GM04504 (cell line): ENCODE measurements at regions not wholly inside any gene's neighbourhood (a gene's known extent, or its start where the extent isn't known, plus 50 kb on each side); places are given as distances from the start of the nearest gene placed in this dataset.

Source experiments
- DNase-seq: peaks from one replicate; pipeline ENCODE4 v3.0.0-alpha.2; 2012; ENCODE audit warnings: low read depth

DNA sequence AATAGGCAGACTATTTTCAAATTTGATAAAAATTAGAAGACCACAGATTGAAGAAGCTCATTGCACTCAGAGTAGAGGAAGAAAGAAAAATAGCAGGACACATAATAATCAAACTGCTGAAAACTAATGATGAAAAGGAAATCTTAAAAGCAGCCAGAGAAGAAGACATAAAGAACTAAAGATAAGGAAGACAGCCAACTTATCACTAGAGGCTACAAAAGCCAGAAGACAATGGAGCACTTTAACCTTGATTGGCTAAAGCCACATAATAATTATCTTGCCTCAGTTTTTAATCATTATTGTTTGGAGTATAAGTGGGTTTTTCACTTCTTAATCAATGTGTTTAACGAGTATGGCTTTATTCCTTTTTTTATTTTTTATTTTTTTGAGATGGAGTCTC, 397.6 kb downstream of the RNF144B start:
- no peak for DNase-seq

DNA sequence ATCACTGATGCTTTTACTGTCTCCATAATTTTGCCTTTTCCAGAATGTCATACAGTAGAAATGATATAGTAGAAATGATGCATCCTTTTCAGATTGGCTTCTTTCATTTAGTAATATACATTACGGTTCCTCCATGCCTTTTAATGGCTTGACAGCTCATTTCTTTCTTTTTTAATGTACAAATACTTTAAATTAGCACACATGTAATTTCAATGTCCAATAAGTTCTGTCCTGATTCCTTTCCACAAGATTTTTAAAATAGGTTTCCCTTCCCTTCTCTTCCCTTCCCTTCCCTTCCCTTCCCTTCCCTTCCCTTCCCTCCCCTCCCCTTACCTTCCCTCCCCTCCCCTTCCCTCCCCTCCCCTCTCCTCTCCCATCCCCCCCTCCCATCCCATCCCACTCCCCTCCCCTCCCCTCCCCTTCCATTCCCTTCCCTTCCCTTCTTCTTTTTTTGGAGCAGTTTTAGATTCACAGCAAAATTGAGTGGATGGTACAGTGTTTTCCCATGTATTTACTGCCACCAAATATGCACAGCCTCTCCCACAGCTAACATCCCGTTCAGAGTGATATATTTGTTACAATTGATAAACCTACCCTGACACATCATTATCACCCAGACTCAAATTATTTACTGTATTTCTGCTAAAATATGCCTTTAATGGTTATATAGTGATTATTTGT, 398.8 kb downstream of the RNF144B start:
- DNase-seq: no peak

DNA sequence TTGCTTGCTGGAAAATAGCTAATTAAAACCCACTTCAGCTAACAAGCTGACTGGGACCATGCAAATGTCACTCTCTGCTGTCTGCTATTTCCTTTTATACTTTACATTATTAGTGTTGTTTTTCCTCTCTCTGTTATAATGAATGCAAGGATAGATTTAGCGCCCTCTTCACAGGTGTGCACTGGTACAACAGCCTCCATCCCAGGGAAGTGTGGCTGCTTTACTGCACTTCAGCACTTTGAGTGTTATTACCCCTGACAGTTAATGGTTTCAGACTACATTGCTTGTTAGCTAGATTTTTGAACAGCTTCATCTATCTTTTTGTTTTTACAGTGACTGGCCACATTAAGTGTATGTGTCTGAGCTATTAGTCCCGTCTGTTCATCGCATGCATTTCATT, 405.7 kb downstream of the RNF144B start:
- no peak for DNase-seq

DNA sequence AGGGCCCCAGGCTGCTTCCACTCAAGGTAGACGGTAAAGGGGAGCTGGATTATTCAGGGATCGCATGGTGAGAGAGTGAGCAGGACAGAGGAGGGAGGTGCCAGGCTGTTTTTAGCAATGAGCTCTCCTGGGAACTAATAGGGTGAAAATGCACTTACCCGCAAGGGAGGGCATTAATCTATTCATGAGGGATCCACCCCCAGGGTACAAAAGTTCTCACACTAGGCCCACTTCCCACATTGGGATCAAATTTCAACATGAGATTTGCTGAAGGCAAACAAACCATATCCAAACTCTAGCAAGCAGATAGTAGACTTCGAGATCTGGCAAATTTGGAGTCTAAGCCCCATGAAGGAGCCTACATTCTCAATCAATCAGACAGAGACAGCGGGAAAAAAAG, 408.6 kb downstream of the RNF144B start:
- DNase-seq: no peak

DNA sequence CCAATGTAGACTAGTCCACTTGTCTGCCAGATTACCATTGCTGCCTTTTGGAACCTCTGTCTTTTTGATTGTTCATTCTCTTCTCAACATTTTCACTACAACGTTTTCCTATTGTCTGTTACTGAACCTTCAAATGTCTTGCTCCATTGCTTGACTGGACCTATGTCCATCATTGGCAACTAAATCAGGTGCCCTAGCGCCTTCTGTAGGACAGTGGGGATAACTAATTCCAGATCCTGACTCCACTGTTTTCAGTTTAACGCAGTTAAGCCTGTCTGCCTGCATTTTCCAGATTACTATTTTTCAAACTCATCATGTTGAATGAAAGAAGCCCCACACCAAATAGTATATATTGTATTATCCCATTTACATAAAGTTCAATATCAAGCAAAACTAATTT, 433.6 kb downstream of the RNF144B start:
- no peak for DNase-seq

DNA sequence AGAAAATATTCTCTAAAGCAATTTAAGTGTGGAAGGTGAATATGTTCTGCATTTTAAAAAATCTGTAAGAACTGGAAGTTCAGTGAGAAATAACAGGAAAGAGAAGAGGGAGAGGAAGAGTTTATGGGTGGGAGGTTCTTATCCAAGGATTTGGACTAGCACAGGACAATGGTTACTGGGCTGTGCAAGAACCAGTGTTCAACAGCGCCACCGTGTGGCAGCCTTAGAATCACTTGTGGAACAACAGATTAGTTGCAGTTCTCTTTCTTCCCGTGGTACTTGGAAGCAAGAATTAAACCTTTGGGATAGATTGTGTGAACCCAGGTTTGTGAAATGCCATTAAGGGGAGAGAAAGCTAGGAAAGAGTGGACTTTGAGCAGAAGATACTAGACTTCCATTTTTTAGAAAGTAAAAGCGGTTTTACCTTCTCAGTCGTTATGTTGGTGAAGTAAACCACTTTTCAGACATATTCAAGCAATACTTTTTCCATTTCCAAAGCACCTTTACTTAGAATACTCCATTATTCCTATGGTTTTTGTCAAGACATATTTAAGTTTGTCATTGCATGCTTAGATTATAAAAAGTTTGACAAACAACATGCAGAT, 436.7 kb downstream of the RNF144B start:
- DNase-seq: no peak

DNA sequence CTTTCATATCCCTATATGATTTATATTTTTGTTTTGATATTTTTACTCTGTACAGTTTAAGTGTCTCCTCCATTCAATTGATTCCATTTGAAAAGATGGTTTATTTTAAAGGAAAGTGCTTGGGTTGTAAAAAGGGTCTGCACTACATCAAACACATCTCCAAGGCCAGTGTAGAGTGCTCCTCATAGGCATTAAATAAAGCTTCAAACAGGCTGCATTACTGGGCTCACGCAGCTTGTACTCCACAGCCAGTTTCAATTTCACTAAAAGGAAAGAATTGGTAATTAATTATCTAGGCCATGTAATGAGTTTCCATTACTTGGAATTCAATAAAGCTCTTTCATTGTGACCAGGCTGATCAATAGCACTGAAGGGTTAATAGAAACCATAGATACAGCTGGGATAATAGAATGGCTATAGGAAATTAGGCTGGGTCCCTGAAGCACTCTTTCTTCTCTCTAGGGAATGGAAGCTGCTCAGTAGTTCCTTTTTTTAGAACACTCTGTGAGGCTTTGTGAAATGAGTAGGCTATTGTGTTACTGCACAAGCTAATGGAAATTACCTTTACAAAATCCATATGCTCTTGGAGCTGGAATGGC, 442.2 kb downstream of the RNF144B start:
- no peak for DNase-seq

DNA sequence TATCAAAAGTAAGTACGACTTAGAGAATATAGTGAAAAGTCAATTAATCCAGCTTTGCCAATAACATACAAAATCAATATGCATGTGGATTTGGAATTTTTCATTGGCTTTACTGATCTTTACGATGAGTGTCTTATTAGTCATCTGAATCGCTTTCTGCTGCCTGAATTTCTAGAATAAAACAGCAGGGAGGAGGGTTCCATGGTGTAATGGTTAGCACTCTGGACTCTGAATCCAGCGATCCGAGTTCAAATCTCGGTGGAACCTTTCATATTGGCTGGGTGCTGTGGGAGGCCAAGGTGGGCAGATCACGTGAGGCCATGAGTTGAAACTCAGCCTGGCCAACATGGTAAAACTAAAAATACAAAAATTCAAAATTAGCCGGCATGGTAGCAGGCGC, 448.8 kb downstream of the RNF144B start:
- DNase-seq: no peak

DNA sequence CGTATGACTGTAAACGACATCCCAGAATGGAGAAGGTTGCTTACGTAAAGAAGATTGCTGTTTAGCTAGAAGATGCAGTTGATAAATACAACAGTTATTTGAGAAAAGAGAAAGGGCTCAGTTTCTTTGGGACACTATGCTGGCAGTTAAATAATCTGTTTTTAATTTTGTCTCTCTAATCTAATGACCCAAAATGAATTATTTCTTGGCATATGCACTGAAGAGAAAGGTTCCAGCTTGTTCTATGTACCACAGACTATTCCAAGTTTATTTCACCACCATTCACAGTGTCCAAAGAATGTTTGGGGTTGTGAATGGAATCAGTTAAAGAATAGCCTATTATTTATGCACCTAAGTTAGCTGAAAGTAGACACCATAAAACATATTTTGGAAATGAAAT, 449.9 kb downstream of the RNF144B start:
- DNase-seq: no peak

DNA sequence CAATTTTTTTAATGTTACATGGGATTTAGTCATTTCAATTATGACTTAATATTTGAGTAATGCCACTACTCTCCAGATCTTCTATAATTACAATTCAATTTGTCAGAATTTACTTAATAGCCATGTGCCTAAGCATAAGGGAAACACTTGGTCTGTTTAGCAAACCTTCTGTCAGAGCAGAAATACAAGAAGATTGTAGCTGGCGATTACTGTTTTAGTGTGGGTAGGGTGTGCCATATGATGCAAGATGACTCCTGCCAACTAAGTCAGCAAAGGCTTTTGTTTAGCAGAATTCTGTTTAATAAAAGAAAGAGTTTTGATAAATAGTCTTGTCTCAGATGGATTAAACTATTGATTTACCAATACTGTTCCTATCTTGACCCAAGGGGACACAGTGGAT, 455.4 kb downstream of the RNF144B start:
- DNase-seq: no peak

DNA sequence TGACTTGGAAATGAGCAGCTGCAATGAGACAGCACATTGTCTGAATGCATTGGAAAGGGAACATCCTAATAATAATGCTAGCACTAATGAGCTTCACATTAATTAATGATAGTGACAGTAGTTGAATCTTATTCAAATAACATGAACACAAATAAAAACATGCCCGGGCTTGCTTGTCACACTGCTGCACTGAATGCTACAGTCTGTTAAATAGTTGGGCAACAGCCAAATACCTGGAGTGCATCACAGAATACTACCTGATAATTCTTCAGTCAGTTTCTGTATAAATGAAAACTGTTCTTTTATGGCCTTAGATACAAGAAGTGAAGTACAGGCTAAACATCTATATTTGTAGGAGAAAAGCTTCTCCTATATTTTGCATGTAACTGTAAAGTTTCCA, 458.7 kb downstream of the RNF144B start:
- DNase-seq: no peak

DNA sequence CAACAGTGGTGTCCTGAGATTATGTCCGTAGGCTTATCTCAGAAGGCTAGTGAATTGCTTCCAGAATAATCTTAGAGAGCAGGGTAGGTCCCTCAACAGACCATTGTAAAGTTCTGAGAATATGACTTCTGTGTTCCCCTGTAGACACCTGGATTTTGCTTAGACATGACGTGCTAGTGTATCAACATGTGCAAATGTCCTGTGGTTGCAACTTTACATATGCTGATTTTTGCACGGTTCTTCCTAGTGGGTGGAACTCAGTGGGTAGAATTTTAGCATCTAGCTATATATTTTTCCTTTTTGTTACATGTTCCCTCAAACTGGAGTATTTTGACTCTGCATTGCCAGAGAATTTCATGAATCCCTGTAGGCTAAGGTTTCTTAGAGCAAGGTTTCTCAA, 459.2 kb downstream of the RNF144B start:
- no peak for DNase-seq

DNA sequence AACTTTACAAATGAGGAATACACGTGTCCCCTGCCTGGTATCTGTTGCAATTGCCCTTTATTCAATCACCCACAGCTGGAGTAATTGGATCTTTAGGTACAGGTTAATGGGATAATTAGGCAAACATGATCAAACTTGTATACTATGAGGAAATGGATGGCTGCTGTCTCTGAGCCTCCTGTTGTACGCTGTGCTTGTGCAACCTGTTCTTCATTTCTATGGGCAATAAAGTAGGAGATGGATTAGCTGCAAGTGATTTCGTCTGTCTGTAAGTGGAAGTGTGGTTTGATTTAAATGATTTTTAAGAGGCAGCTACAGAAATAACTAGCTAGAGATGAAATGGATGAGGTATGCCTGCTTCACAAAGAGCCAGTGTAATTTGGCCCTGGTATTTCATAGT, 474.1 kb downstream of the RNF144B start:
- no peak for DNase-seq

DNA sequence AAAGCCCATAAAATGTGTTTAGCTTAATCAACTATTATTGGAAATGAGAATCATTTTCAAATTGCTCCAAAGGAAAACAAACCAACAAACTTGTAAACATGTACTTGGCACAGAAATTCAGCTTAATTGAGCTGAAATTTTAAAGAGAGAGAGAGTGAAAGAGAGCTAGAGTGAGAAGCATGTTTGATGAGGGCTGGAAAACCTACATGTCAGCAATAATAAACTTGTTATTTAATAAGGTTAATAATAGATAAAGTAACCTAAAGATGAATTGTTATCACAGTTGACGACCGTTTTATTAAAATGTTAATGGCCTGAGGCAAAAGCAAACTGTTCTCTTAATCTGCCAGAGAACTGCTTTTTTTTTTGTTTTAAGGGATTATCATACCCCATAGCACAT, 496.1 kb downstream of the RNF144B start:
- no peak for DNase-seq

DNA sequence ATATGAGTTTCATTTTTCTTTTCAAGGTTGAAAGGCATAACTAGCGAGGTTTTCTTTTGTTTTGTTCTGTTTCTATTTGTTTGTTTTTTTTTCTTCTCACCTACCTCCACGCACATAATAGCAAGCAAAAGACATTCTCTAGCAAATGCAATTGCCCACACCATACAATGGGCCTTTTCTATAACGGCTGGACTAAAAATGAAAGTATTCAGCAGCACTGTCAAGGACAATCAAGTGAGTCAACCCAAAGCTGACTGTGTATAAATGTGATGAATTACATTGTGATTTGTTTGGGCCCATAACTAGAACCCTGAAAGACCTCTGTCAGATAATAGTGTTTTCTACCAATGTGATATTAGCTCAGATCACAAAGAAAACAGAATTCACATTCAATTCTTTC, 496.7 kb downstream of the RNF144B start:
- DNase-seq: no peak

DNA sequence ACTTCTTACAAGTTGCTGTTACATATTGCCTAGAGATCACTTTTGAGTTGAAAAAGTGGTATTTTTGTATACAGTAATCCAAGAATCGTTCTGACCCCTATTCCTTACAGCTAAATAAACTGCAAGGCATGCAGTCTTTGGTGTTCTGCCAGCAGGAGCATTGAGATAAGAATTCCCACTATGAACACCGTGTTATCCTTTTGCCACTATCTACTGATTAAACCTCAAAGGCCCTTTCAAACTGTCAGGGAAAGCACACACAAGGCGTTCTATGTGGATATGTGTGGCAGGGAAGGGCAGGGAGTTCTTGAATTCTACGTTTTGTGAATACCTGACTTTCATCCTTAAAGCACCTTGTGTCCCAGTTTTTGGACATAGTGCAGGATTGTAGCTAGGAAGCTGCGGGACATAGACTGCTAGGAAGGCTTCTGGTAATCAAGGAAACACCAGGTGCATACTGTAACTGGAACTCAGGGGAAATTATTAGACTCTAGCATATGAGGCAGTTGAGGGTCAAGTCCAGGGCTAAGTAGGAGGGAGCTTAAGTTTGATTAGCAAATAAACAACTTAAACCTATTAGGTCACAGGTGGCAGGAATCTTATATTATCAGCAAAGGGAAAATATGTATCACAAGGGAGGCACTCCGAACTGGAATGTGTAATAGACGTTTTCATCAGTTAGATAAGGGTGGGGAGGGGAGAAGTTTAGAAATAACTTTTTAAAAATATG, 506.6 kb downstream of the RNF144B start:
- DNase-seq: no peak

DNA sequence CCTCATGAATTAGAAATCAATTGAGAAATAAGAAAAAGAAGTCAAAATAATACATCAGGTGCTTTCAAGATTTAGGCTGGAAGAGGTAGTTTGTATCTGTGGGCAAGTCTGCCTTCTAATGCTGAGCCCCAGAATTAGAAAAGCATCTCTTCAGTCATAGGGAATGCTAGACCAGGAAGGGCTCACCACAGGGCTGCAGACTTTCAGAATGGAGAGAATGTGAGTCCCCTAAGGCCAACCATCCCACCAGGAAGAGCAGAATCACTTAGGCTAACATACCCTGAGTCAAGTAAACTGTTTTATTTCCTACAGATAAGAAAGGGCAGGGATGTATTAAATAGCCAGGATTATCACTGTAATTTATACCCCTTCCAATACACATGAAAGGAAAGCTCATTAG, 510.2 kb downstream of the RNF144B start:
- DNase-seq: no peak

DNA sequence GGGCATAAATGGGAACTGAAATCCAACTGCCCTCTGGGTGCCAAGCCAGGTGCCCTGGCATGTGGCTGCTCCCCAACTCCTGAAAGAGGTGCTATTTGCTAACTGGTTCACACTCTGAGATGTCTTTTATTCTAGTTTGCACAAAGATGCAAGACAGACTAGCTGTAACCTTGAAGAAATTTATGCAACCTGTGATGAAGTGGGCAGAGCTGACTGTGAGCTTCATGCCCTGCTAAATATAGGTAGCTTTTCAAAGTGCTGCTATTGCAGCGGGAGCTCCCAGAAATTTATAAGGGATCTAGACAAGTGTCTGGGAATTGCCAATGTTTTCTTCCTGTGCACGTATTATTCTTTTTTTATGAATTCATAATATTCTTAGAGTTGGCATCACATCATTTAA, 517.5 kb downstream of the RNF144B start:
- DNase-seq: no peak

DNA sequence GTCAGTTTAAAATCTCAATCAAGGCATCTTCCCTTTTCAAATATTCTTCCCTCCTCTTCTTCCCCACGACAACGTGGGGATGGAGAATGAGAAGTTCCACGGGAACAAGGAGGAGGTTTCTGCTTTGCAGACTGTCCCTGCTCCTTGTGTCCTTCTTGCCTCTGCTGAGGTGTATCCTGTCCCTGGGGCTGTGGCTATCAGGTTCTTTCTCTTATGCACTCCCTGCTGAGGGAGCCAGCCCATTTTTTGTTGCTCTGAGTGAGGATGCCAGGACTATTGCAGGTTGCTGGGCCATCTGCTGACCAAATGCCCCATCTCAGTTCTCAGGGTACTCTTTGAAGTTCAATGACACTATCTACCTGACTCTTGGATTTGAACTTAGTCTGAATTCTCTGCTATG, 533.6 kb downstream of the RNF144B start:
- DNase-seq: no peak

DNA sequence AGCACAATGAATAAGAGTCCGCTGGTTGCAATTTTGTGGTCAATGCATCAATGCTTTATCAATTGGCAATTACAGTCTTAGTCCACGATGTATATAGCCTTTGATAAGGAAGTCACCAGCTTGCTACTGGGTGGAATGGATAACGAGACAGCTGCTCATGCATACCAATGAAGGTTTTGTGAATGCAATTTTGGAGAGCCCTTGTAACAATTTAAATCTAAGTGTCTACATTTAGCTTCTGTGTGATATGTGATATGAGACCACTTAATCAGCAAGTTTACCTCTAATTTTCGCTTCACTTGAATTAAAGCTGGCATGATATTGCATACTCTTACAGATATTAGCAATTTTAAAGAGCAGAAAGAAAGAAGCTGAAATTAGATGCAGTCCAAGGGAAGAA, 543.9 kb downstream of the RNF144B start:
- DNase-seq: no peak

DNA sequence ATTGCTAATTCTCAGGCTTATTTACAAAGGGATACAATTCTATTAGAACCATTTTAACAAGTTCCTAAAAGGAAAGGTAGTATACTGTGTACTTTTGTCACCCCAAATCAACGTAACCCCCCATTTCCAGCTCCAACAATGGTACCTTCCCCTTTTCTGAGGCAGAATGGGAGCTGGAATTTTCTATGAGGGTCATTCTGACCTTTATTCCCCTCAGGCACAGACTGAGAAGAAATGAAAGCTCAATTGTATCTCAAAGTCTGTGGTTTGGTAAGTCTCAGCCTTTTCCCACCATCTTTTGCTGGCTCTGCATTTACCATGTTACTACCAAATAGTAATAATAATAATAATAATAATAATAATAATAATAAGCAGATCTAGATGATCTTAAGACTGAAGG, 571.0 kb downstream of the RNF144B start:
- DNase-seq: no peak

DNA sequence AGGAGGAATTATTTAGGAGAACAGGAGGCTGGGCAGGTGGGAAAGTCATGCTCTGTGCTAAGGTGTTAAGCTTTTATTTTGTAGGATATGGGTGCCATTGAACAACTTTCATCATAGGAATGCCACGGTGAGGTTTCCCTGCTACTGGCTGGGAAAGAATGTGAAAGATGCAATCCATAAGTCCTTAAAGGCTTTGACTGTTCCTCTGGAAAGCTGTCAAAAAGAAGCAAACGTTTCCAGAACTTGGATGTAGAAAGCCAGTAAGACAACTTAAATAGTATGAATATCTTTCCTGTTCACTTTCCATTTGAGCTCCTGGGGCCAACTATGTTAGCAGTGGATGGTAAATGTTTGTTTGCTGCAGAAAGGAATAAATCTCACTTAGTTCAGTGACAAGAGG, 574.4 kb downstream of the RNF144B start:
- no peak for DNase-seq

DNA sequence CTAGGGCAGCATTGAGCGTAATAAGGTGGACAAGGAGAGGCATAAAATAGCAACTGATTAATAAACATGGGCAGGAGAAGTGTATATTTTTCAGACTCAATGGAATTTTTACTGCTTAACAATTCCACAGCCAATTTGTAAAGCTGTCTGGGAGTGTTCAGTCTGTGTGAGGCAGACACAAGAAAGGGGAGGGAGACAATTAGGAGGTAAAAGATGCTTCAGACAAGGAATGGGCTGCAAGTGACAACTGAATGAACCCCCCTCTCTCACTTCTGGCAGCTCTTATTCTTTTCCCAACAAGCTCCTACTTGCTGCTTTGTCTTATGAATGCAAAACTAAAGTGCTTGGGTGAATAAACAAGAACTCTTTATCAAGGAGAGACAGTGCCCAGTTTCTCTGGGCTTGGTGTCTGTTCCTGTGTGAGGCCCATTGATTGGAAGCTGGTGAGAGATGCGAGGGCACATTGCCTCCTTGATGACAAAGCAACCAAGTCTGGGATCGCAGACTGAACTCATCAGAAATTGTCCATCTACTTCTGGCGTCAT, 575.3 kb downstream of the RNF144B start:
- no peak for DNase-seq
